GM23338 (cell line): ENCODE measurements at regions not wholly inside any gene's neighbourhood (a gene's known extent, or its start where the extent isn't known, plus 50 kb on each side); places are given as distances from the start of the nearest gene placed in this dataset.

Experiments used
- ATAC-seq: fragments of 200-7000 bp; cut with Tn5 transposase; 3 replicates; pipeline ENCODE4 v1.9.1; 2020
- DNase-seq: peaks from one replicate; pipeline ENCODE4 v3.0.0-alpha.2; 2015; ENCODE audit warnings: low spot score
- H2AFZ ChIP-seq: fragments of 200-600 bp; sonication (generic); 2 replicates; pipeline ENCODE4 v1.8.0; 2016; ENCODE audit warnings: antibody characterized with exemption, mild to moderate bottlenecking, moderate library complexity
- H3F3A ChIP-seq: fragments of 200-600 bp; sonication (generic); replicated peaks from 2 replicates; pipeline ENCODE4 v1.8.0; 2017; ENCODE audit warnings: antibody characterized with exemption, mixed run types, low read depth
- H3K27ac ChIP-seq: fragments of 200-600 bp; sonication (generic); 2 replicates; pipeline ENCODE4 v1.6.1; 2016; ENCODE audit warnings: low read depth
- H3K27me3 ChIP-seq: fragments of 200-600 bp; sonication (generic); 2 replicates; pipeline ENCODE4 v1.8.0; 2016; ENCODE audit warnings: mild to moderate bottlenecking, mixed run types, moderate library complexity; ENCODE audit not compliant: insufficient read depth
- H3K36me3 ChIP-seq: fragments of 200-600 bp; sonication (generic); 2 replicates; pipeline ENCODE4 v1.8.0; 2016; ENCODE audit warnings: mild to moderate bottlenecking; ENCODE audit not compliant: insufficient read depth
- H3K4me1 ChIP-seq: fragments of 200-600 bp; sonication (generic); 2 replicates; pipeline ENCODE4 v1.8.0; 2016; ENCODE audit warnings: mild to moderate bottlenecking, moderate library complexity; ENCODE audit not compliant: insufficient read depth
- H3K4me2 ChIP-seq: fragments of 200-600 bp; sonication (generic); 2 replicates; pipeline ENCODE4 v1.7.1; 2017; ENCODE audit warnings: mixed run types
- H3K4me3 ChIP-seq: fragments of 200-600 bp; sonication (generic); 2 replicates; pipeline ENCODE4 v1.6.1; 2016; ENCODE audit warnings: mixed run types
- H3K79me2 ChIP-seq: fragments of 200-600 bp; sonication (generic); replicated peaks from 2 replicates; pipeline ENCODE4 v1.8.0; 2017; ENCODE audit warnings: mild to moderate bottlenecking; ENCODE audit not compliant: insufficient read depth
- H3K9me2 ChIP-seq: fragments of 200-600 bp; sonication (generic); 2 replicates; pipeline ENCODE4 v1.8.0; 2017; ENCODE audit not compliant: insufficient read depth
- H4K20me1 ChIP-seq: fragments of 200-600 bp; sonication (generic); replicated peaks from 2 replicates; pipeline ENCODE4 v1.8.0; 2017; ENCODE audit warnings: mild to moderate bottlenecking; ENCODE audit not compliant: insufficient read depth
- H3K27ac Mint-ChIP-seq: 2 replicates; pipeline ENCODE4 v1.8.0; 2020; ENCODE audit warnings: inconsistent platforms, mild to moderate bottlenecking, moderate library complexity, mixed read lengths
- H3K27me3 Mint-ChIP-seq: 3 replicates; pipeline ENCODE4 v1.8.0; 2022; ENCODE audit warnings: low read depth, mild to moderate bottlenecking, moderate library complexity, mixed read lengths, inconsistent platforms; ENCODE audit not compliant: insufficient read depth, poor library complexity
- H3K36me3 Mint-ChIP-seq: 3 replicates; pipeline ENCODE4 v1.8.0; 2021; ENCODE audit warnings: low read depth, mild to moderate bottlenecking, inconsistent platforms, moderate library complexity, mixed read lengths
- H3K4me1 Mint-ChIP-seq: 3 replicates; pipeline ENCODE4 v1.8.0; 2020; ENCODE audit warnings: mild to moderate bottlenecking, inconsistent platforms, mixed read lengths
- H3K4me3 Mint-ChIP-seq: 3 replicates; pipeline ENCODE4 v1.8.0; 2021; ENCODE audit warnings: moderate library complexity, mild to moderate bottlenecking, inconsistent platforms, mixed read lengths
- H3K9me3 Mint-ChIP-seq: 3 replicates; pipeline ENCODE4 v1.8.0; 2020; ENCODE audit warnings: moderate library complexity, mild to moderate bottlenecking, inconsistent platforms, mixed read lengths
- EZH2 ChIP-seq: fragments of 200-600 bp; sonication (generic); IDR thresholded peaks from one replicate; pipeline ENCODE4 v1.8.0; 2017; ENCODE audit warnings: antibody characterized with exemption, mild to moderate bottlenecking, low read depth; ENCODE audit not compliant: unreplicated experiment
- EZH2phosphoT487 ChIP-seq: fragments of 200-600 bp; sonication (generic); IDR thresholded peaks from one replicate; pipeline ENCODE4 v1.8.1; 2018; ENCODE audit warnings: antibody characterized with exemption; ENCODE audit not compliant: unreplicated experiment
- STAT1 ChIP-seq: IDR thresholded peaks from one replicate; pipeline ENCODE4 v1.6.1; 2016; ENCODE audit warnings: antibody characterized with exemption; ENCODE audit not compliant: unreplicated experiment
- ZNF114 ChIP-seq: fragments of 250-450 bp; sonication (Bioruptor Pico); IDR thresholded peaks from 2 replicates; pipeline ENCODE4 v1.5.0; 2020; ENCODE audit warnings: mild to moderate bottlenecking, moderate library complexity
- TF ChIP-seq, protein P1 (sequence below), 2 experiments: fragments of 200-600 bp in 1 of 2; sonication (generic) in 1 of 2; conservative IDR thresholded peaks; 2 replicates each; pipeline versions ENCODE4 v1.5.1 to v1.6.1; 2016 to 2017; ENCODE audit warnings: antibody characterized with exemption in 2 of 2, low read depth in 2 of 2, mild to moderate bottlenecking in 2 of 2, moderate library complexity in 1 of 2
- TF ChIP-seq, protein P2 (sequence below): fragments of 250-450 bp; sonication (Bioruptor Pico); IDR thresholded peaks from 2 replicates; pipeline ENCODE4 v1.5.0; 2020; ENCODE audit warnings: mild to moderate bottlenecking, moderate library complexity
- TF ChIP-seq, protein P3 (sequence below): IDR thresholded peaks from 2 replicates; pipeline ENCODE4 v1.6.1; 2016; ENCODE audit warnings: antibody characterized with exemption

DNA sequence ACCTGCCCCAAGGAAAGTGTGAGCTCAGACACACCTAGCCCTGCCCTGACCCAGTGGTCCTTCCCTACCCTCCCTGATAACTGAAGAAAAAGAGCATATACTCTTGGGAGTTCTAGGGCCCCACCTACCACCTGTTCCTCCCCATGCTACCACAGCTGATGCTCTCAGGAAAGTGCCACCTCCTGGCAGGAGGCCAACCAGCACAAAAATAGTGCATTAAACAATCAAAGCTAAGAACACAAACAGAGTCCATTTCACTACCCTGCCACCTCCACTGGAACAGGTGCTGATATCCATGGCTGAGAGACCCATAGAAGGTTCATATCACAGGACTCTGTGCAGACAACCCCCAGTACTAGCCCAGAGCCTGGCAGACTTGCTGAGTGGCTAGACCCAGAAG lies 288.6 kb upstream of the PHF14 start:
- H3K4me3 Mint-ChIP-seq, result no peak overlapping the region
- no peak overlapping the region for H2AFZ ChIP-seq
- H3K27ac ChIP-seq, result no peak overlapping the region
- peaks cover 3% of the 10 kb centered on the region; the same call in 2 of the 3 replicates for H3K36me3 Mint-ChIP-seq
- peaks cover 5% of the 10 kb centered on the region for H3K4me1 Mint-ChIP-seq
- no peak for TF ChIP-seq ZNF114
- TF ChIP-seq, protein P1, sequence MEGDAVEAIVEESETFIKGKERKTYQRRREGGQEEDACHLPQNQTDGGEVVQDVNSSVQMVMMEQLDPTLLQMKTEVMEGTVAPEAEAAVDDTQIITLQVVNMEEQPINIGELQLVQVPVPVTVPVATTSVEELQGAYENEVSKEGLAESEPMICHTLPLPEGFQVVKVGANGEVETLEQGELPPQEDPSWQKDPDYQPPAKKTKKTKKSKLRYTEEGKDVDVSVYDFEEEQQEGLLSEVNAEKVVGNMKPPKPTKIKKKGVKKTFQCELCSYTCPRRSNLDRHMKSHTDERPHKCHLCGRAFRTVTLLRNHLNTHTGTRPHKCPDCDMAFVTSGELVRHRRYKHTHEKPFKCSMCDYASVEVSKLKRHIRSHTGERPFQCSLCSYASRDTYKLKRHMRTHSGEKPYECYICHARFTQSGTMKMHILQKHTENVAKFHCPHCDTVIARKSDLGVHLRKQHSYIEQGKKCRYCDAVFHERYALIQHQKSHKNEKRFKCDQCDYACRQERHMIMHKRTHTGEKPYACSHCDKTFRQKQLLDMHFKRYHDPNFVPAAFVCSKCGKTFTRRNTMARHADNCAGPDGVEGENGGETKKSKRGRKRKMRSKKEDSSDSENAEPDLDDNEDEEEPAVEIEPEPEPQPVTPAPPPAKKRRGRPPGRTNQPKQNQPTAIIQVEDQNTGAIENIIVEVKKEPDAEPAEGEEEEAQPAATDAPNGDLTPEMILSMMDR (conservative IDR thresholded peaks at IDR 0.05; ENCODE audit: low read depth in 2 of 2), result 0 out of 4 replicates have a peak, but pooled peaks of 1 of the 2 experiments have one; percentile 1
- no peaks in the 10 kb centered on the region for H3F3A ChIP-seq
- H3K4me1 ChIP-seq, result peaks cover 6% of the 10 kb centered on the region; the same call in 1 of the 2 replicates
- H3K27me3 ChIP-seq, result no peaks in the 10 kb centered on the region
- DNase-seq, result no peak
- no peaks in the 10 kb centered on the region for H3K79me2 ChIP-seq
- H3K9me2 ChIP-seq, result no peaks in the 10 kb centered on the region
- H4K20me1 ChIP-seq, result no peaks in the 10 kb centered on the region
- no peak for ATAC-seq
- no peak overlapping the region for H3K27ac Mint-ChIP-seq
- peaks cover 5% of the 10 kb centered on the region; the same call in 1 of the 3 replicates for H3K9me3 Mint-ChIP-seq
- peaks cover 5% of the 10 kb centered on the region for H3K27me3 Mint-ChIP-seq
- H3K36me3 ChIP-seq, result no peaks in the 10 kb centered on the region
- no peak overlapping the region for H3K4me2 ChIP-seq
- no peak overlapping the region for H3K4me3 ChIP-seq

DNA sequence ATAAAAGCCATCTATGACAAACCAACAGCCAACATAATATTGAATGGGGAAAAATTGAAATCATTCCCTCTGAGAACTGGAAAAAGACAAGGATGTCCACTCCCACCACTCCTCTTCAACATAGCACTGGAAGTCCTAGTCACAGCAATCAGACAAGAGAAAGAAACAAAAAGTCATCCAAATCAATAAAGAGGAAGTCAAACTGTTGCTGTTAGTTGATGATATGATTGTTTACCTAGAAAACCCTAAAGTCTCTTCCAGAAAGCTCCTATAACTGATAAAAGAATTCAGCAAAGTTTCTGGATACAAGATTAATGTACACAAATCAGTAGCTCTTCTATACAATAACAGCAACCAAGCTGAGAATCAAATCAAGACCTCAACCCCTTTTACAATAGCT lies 285.1 kb upstream of the PHF14 start:
- Histone ChIP-seq H3K27me3 (no peaks in the 10 kb centered on the region), H3K4me3 (no peak overlapping the region), H3F3A (no peaks in the 10 kb centered on the region), H3K27ac (no peak overlapping the region), H3K36me3 (no peaks in the 10 kb centered on the region), H3K4me2 (no peak overlapping the region), H2AFZ (no peak overlapping the region), H3K9me2 (no peaks in the 10 kb centered on the region; the same call in none of the 2 replicates), H3K4me1 (no peaks in the 10 kb centered on the region), H3K79me2 (no peaks in the 10 kb centered on the region), H4K20me1 (no peaks in the 10 kb centered on the region)
- peaks cover 5% of the 10 kb centered on the region for H3K27me3 Mint-ChIP-seq
- H3K4me1 Mint-ChIP-seq, result no peaks in the 10 kb centered on the region
- peaks cover 5% of the 10 kb centered on the region; the same call in 1 of the 3 replicates for H3K9me3 Mint-ChIP-seq
- TF ChIP-seq EZH2 (no peak), EZH2phosphoT487 (no peak)
- ATAC-seq (no peak), DNase-seq (no peak)
- no peak overlapping the region for H3K4me3 Mint-ChIP-seq
- peaks cover 3% of the 10 kb centered on the region; the same call in 2 of the 3 replicates for H3K36me3 Mint-ChIP-seq
- no peak overlapping the region for H3K27ac Mint-ChIP-seq

DNA sequence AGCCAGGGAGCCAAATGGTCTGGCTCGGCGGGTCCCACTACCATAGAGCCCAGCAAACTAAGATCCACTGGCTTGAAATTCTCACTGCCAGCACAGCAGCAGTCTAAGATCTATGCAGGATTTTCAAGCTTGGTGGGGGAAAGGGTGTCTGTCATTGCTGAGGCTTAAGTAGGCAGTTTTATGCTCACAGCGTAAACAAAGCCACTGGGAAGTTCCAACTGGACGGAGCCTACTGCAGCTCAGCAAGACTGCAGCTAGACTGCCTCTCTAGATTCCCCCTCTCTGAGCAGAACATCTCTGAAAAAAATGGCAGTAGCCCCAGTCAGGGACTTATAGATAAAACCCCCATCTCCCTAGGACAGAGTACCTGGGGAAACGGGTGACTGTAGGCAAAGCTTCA lies 277.6 kb upstream of the PHF14 start:
- Histone ChIP-seq H3F3A (no peaks in the 10 kb centered on the region), H2AFZ (0 out of 2 replicates have a peak overlapping the region, but pooled peaks have one; percentile 32), H3K36me3 (no peaks in the 10 kb centered on the region), H3K27me3 (no peaks in the 10 kb centered on the region), H3K79me2 (no peaks in the 10 kb centered on the region), H3K4me1 (no peaks in the 10 kb centered on the region), H3K27ac (no peak overlapping the region), H4K20me1 (no peaks in the 10 kb centered on the region), H3K4me2 (no peak overlapping the region), H3K9me2 (no peaks in the 10 kb centered on the region; the same call in none of the 2 replicates), H3K4me3 (no peak overlapping the region)
- ATAC-seq (no peak), DNase-seq (no peak)
- Mint-ChIP-seq H3K4me1 (no peaks in the 10 kb centered on the region), H3K27me3 (no peaks in the 10 kb centered on the region), H3K36me3 (peaks cover 5% of the 10 kb centered on the region; the same call in 2 of the 3 replicates), H3K4me3 (no peak overlapping the region), H3K27ac (no peak overlapping the region), H3K9me3 (peaks cover 11% of the 10 kb centered on the region)
- TF ChIP-seq, protein P2, sequence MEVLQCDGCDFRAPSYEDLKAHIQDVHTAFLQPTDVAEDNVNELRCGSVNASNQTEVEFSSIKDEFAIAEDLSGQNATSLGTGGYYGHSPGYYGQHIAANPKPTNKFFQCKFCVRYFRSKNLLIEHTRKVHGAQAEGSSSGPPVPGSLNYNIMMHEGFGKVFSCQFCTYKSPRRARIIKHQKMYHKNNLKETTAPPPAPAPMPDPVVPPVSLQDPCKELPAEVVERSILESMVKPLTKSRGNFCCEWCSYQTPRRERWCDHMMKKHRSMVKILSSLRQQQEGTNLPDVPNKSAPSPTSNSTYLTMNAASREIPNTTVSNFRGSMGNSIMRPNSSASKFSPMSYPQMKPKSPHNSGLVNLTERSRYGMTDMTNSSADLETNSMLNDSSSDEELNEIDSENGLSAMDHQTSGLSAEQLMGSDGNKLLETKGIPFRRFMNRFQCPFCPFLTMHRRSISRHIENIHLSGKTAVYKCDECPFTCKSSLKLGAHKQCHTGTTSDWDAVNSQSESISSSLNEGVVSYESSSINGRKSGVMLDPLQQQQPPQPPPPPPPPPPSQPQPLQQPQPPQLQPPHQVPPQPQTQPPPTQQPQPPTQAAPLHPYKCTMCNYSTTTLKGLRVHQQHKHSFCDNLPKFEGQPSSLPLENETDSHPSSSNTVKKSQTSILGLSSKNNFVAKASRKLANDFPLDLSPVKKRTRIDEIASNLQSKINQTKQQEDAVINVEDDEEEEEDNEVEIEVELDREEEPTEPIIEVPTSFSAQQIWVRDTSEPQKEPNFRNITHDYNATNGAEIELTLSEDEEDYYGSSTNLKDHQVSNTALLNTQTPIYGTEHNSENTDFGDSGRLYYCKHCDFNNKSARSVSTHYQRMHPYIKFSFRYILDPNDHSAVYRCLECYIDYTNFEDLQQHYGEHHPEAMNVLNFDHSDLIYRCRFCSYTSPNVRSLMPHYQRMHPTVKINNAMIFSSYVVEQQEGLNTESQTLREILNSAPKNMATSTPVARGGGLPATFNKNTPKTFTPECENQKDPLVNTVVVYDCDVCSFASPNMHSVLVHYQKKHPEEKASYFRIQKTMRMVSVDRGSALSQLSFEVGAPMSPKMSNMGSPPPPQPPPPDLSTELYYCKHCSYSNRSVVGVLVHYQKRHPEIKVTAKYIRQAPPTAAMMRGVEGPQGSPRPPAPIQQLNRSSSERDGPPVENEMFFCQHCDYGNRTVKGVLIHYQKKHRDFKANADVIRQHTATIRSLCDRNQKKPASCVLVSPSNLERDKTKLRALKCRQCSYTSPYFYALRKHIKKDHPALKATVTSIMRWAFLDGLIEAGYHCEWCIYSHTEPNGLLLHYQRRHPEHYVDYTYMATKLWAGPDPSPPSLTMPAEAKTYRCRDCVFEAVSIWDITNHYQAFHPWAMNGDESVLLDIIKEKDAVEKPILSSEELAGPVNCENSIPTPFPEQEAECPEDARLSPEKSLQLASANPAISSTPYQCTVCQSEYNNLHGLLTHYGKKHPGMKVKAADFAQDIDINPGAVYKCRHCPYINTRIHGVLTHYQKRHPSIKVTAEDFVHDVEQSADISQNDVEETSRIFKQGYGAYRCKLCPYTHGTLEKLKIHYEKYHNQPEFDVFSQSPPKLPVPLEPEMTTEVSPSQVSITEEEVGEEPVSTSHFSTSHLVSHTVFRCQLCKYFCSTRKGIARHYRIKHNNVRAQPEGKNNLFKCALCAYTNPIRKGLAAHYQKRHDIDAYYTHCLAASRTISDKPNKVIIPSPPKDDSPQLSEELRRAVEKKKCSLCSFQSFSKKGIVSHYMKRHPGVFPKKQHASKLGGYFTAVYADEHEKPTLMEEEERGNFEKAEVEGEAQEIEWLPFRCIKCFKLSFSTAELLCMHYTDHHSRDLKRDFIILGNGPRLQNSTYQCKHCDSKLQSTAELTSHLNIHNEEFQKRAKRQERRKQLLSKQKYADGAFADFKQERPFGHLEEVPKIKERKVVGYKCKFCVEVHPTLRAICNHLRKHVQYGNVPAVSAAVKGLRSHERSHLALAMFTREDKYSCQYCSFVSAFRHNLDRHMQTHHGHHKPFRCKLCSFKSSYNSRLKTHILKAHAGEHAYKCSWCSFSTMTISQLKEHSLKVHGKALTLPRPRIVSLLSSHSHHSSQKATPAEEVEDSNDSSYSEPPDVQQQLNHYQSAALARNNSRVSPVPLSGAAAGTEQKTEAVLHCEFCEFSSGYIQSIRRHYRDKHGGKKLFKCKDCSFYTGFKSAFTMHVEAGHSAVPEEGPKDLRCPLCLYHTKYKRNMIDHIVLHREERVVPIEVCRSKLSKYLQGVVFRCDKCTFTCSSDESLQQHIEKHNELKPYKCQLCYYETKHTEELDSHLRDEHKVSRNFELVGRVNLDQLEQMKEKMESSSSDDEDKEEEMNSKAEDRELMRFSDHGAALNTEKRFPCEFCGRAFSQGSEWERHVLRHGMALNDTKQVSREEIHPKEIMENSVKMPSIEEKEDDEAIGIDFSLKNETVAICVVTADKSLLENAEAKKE, result no peak
- no peak for TF ChIP-seq STAT1
- TF ChIP-seq, protein P3, sequence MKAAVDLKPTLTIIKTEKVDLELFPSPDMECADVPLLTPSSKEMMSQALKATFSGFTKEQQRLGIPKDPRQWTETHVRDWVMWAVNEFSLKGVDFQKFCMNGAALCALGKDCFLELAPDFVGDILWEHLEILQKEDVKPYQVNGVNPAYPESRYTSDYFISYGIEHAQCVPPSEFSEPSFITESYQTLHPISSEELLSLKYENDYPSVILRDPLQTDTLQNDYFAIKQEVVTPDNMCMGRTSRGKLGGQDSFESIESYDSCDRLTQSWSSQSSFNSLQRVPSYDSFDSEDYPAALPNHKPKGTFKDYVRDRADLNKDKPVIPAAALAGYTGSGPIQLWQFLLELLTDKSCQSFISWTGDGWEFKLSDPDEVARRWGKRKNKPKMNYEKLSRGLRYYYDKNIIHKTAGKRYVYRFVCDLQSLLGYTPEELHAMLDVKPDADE, result no peak
